Tibial nerve (tissue), 4 donors: ENCODE measurements at regions not wholly inside any gene's neighbourhood (a gene's known extent, or its start where the extent isn't known, plus 50 kb on each side); places are given as distances from the start of the nearest gene placed in this dataset.

Experiments used
- CTCF ChIP-seq, 5 experiments: fragments of 200-600 bp in 3 of 5; fragments of 450-650 bp in 2 of 5; sonication (generic) in 3 of 5; IDR thresholded peaks; one replicate each; pipeline ENCODE4 v1.5.1; 2016 to 2019; ENCODE audit warnings: antibody characterized with exemption in 5 of 5, mild to moderate bottlenecking in 3 of 5, moderate library complexity in 2 of 5
- EP300 ChIP-seq, 2 donors: sonication (generic); formaldehyde crosslinking; IDR thresholded peaks; one replicate each; pipeline ENCODE4 v1.6.1; 2017; ENCODE audit warnings: antibody characterized with exemption in 2 of 2, mild to moderate bottlenecking in 1 of 2
- POLR2A ChIP-seq, 2 donors: fragments of 450-650 bp; IDR thresholded peaks; one replicate each; pipeline ENCODE4 v1.6.1; 2017; ENCODE audit warnings: antibody characterized with exemption in 2 of 2, mild to moderate bottlenecking in 2 of 2, moderate library complexity in 2 of 2

GRCh38 chr3:102332205-102332604 is 102.6 kb upstream of the ZPLD1 start:
- TF ChIP-seq CTCF (IDR thresholded peaks at IDR 0.05) (no peak), POLR2A (IDR thresholded peaks at IDR 0.05) (no peak), EP300 (IDR thresholded peaks at IDR 0.05) (no peak)
